GM21529 (cell line): ENCODE measurements at regions not wholly inside any gene's neighbourhood (a gene's known extent, or its start where the extent isn't known, plus 50 kb on each side); places are given as distances from the start of the nearest gene placed in this dataset.

Source experiments
- ATAC-seq: cut with Tn5 transposase; IDR thresholded peaks from one replicate; pipeline ENCODE4 v1.9.1; 2021; ENCODE audit not compliant: unreplicated experiment

DNA sequence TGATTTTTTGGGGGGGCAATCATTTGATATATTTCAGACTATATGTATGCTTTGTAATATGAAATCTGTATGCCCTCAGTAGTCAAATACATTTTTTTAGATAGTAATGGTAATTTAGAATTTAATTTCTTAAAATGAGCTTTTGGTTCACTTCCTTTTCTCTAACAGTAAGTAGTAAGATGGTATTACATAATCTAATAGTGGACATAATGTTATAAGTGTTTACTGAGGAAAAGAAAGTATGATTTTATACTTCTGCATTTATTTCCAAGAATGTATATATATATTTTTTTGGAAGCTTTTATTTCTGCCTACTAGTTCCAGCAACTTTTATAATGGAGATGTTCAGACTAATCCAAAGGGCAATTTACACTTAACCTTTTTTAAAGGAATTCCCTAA lies 1450.7 kb upstream of the TENM3 start:
- ATAC-seq = no peak

DNA sequence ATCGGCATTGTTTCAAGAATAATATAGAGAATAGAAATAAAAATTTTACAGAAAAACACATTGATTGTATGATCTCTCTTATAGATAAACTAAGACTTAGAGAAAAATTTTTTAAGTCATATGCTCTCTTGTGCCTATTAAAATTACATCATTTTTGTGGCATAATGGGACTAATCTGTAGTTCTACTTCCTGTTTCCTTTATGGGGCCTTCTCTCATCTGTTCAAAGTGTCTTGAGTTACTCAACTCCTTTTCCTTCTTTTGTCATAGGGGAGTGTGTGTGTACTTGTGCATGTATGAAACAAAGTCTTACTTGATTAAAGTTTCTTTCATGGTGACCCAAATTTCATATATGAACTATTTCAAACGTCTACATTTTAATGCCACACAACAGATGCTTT lies 1448.9 kb upstream of the TENM3 start:
- no peak for ATAC-seq

DNA sequence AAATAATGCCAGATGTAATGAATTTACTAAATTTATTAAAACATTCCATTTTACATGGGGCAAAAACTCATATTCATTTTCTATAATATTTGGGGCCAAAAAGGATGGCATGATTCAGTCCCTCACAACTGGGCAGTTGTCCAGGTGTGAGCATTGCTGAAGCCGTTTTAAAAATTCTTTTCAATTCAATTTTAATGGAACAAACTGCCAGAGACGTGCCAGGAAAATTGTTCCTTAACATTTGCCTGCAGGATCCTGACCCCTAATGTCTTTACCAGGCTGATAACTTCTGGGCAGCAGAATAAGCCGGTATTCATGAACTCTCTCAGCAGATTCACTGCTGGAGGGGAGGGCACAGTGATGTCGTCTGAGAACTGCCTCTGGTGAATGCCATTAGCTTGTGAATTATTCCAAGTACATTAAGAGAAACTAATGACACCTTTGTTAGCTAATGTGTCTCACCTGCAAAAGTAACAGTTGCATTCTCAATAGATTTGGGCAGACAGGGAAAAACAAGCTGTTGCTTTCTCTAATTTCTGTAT lies 1445.1 kb upstream of the TENM3 start:
- no peak for ATAC-seq

- no peak for ATAC-seq
These were observed 1443.4 kb upstream of the TENM3 start for GRCh38 chr4:180799798-180800197.

GRCh38 chr4:180805101-180805500 lies 1438.1 kb upstream of the TENM3 start:
- no peak for ATAC-seq

GRCh38 chr4:180808862-180809261 lies 1434.3 kb upstream of the TENM3 start:
- ATAC-seq = no peak

DNA sequence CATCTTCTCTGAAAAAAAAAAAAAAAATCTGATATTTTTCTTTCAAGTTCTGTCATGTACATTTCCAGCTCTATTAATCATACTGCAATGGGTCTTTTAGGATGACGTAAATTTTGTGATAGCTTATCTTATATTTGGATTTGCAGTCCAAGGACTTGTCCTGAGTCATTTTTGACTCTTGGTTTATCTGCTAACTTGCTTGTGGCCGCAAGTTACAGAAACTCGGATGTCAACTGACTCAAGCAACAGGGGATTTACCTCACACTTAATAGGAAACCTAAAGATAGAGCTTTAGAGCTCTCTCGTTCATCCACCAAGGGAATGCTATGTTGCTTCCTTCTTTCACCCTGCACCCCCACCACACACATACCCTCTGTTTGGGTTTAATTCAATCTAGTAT lies 1433.8 kb upstream of the TENM3 start:
- ATAC-seq = no peak

- no peak for ATAC-seq
These were observed 1432.6 kb upstream of the TENM3 start for GRCh38 chr4:180810581-180810980.

- ATAC-seq = no peak
These were observed 1431.6 kb upstream of the TENM3 start for GRCh38 chr4:180811556-180811955.

GRCh38 chr4:180812783-180813182 lies 1430.4 kb upstream of the TENM3 start:
- ATAC-seq = no peak

DNA sequence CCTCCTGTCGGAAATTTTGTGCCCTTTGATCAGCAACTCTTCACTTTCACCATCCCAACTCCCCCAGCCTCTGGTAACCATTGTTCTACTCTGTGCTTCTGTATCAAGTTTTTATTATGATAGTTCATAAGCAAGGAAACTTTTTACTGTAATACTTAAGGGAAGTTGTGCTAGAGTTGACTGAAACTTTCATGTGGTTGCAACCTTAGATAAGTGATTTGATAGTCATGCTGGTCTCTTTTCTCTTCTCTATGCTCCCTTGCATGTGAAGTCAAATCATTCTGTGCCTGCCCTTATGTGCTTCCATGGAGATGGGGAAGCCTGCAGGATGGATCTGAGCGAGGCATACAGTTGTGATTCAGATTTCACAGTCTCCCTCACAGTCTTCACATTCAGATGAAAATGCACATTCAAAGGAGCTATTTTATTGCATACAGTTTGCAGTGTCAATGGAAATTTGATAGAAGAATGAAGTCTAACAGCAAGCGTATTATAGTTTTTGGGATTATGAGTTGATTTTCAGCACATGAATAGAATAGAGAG lies 1428.3 kb upstream of the TENM3 start:
- no peak for ATAC-seq

DNA sequence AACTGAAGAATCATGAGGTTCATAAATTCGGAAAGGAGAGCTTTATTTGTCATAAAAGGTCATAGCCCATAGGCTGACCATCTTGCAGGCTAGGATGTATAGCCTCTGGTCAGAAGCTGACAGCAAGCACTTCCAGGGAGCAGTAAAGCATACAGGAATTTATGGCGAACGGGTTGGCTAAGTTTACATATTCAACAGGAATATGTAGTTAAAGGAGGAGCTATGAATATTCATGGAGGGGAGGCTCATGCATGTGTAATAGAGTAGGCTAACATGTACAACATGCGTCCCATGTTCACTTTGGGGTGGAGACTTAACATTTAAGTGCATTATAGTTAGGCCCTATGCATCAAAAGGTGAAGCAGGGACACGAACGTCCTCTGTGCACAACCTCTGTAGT lies 1425.7 kb upstream of the TENM3 start:
- no peak for ATAC-seq

GRCh38 chr4:180823108-180823507 lies 1420.1 kb upstream of the TENM3 start:
- no peak for ATAC-seq

- no peak for ATAC-seq
These were observed 1415.8 kb upstream of the TENM3 start for GRCh38 chr4:180827232-180828009.

DNA sequence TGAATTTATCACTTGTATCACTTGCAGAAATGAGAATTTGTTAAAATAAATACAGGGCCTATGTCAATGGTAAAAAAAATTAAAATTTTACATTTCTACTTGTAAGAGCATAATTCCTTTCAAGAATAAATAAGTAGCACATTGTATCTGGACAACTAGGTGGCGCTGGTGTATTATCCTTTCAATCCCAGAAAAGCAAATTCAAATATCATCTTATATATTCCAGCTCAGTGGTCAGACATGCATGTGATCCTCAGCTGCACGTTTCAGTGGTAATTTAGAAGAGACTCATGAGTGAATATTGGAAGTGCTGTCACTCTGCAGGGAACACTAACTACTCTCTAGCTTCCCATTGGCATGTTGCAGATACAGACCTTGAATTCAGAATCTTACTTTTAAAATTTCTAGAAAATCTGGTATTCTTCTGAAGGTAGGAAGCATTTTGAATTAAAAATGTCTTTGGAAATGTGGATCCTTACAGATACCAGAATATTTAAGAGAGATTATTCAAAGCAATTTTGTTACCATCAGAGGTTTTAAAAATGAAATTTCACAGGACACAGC lies 1414.7 kb upstream of the TENM3 start:
- no peak for ATAC-seq

DNA sequence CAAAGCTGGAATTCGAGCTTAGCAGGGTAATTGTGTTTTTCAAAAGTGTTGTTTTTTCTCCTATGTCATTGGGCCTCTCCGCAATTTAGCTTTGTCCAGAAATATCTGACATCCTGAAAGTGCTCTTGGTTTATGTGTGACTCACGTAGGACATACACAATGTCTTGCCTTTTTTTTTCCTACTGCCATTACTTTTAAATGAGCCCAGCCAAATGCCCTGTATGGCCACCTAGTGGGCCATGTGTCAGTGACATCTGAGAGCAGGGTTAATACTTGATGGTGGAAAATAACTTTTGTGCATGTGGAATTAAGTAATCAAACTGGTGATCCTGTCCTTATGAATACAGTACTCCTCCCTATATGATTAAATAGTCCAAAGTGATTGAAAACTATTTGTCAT lies 1411.1 kb upstream of the TENM3 start:
- no peak for ATAC-seq

DNA sequence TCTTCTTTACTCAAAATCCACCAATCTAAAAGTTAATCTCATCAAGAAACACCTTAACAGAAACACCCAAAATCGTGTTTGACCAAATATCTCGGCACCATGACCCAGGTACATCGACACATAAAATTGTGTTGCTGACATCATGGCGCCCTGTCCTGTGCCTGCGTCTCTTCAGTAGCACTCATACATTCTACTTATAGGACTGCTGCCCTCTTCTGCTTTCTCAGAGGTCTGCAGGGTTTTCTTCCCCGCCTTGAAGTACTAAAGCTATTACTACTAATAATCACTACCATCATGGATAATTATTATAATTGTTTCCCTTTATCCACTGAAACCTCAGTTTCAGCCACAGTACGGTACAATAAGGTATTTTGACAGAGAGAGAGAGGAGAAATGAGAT lies 1403.1 kb upstream of the TENM3 start:
- ATAC-seq = no peak

DNA sequence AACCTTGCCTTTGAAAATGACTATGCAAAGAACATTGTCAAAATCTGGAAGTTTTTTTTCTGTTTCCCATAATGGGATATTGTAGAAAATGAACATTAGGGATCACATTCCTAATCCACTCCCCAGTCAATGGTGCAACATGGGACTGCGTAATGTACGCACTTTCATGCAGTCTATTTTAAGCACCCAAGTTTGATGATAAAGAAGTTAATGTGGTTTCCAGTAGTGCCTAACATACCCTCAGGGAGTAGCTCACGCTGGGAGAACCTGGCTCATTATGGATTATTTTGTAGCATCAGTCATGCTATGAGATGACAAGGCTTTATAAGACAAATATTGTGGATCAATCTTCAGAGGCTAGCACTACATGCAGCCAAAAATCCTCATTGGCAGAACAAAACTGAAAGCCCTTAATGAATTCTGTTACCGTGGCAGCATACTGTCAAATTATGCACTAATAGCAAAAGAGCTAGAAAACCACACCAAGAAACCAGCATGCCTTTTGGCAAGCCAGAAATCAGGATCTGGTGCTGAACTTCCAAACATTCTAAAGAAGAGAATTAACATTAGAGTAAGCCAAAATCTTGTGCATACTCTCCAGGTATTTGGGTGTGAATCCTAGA lies 1392.8 kb upstream of the TENM3 start:
- no peak for ATAC-seq

DNA sequence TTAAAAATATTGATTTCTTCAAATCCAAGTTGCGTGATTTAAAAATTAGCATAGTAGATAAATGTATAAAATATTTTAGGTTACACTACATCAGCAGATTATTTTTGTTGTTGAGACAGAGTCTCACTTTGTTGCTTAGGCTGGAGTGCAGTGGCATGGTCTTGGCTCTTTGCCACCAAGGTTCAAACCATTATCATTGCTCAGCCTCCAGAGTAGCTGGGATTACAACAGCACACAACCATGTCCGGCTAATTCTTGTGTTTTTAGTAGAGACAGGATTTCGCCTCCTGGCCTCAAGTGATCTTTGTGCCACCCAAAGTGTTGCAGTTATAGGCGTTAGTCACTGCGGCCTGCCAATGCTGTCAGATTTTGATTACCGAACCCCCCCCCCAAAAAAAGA lies 1390.5 kb upstream of the TENM3 start:
- no peak for ATAC-seq

DNA sequence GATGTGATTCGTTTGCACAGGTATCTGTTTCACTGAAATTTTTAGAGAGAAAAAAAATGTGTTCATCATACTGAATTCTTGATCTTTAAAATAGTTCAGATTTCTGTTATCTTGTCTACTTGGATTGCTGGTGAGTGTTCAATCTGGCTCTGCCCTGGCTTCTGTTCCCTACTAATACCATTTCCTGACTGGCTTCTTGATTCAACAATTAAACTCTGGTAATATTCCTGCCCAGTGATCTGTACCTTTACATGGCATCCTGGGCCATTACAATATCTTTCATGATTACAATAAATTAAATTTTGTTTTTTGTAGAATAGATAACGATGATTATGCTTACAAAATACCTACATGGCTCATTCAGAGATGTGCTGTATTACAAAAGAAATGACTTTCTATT lies 1388.0 kb upstream of the TENM3 start:
- no peak for ATAC-seq

DNA sequence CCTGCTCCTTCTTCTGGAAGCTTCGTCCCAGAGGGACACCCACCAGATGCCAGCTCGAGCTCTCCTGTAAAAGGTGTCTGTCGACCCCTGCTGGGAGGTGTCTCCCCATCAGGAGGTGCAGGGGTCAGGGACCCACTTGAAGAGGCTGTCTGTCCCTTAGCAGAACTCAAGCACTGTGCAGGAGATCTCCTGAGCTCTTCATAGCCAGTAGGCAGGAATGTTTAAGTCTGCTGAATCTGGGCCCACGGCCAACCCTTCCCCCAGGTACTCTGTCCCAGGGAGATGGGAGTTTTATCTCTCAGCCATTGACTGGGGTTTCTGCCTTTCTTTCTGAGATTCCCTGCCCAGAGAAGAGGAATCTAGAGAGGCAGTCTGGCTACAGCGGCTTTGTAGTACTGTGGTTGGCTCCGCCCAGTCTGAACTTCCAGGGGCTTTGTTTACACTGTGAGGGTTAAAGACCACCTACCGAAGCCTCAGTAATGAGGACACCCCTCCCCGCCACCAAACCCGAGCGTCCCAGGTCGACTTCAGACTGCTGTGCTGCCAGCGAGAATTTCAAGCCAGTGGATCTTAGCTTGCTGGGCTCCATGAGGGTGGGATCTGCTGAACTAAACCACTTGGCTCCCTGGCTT lies 1383.0 kb upstream of the TENM3 start:
- ATAC-seq = no peak

DNA sequence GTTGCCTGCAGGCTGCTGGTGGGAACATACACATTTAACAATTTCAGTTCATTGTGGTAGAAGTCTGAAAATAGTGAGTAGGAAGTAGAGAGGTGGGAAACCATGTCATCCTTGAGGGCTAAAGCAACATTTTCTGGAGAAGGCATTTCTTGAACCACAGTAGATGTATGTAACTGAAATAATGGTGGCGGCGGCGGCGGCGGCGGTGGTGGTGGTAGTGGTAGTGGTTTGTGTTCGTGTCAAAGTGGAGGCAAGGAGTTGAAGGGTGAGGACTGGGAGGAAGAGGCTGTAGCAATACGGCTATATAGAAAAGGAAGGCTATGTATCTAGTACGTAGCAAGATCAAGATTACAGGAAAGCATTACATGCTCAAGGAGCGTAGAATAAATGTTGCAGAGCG lies 1381.6 kb upstream of the TENM3 start:
- ATAC-seq = no peak
